ENCODE measurements at regions not wholly inside any gene's neighbourhood (a gene's known extent, or its start where the extent isn't known, plus 50 kb on each side); places are given as distances from the start of the nearest gene placed in this dataset.

GRCh38 chr2:42871372-42871771 lies 79.0 kb upstream of the HAAO start:
- no peaks in the 10 kb centered on the region for H4K20me1 ChIP-seq (replicated peaks; ENCODE audit: insufficient read depth)
- H3K27me3 ChIP-seq (ENCODE audit: insufficient read depth), result no peaks in the 10 kb centered on the region
- no peak overlapping the region for H3K4me2 ChIP-seq
- Mint-ChIP-seq H3K36me3 (ENCODE audit: low read depth) (peaks cover 10% of the 10 kb centered on the region; the same call in 1 of the 3 replicates), H3K27me3 (ENCODE audit: insufficient read depth, low read depth, poor library complexity) (peaks cover 2% of the 10 kb centered on the region), H3K9me3 (peaks cover 13% of the 10 kb centered on the region; the same call in 2 of the 3 replicates), H3K4me3 (no peak overlapping the region), H3K4me1 (no peaks in the 10 kb centered on the region), H3K27ac (no peak overlapping the region)
- H3F3A ChIP-seq (replicated peaks; ENCODE audit: low read depth), result no peaks in the 10 kb centered on the region
- ATAC-seq, result no peak
- no peak overlapping the region for H3K4me3 ChIP-seq
- DNase-seq (ENCODE audit: low spot score), result no peak
- H3K4me1 ChIP-seq (ENCODE audit: insufficient read depth), result no peaks in the 10 kb centered on the region
- no peak overlapping the region for H3K27ac ChIP-seq (ENCODE audit: low read depth)
- no peaks in the 10 kb centered on the region for H3K9me2 ChIP-seq (ENCODE audit: insufficient read depth)
- no peak overlapping the region for H2AFZ ChIP-seq
- TF ChIP-seq CREB1 (CRISPR knock-in tag; IDR thresholded peaks at IDR 0.05; ENCODE audit: low read depth), result no peak
- TF ChIP-seq NANOG (IDR thresholded peaks at IDR 0.05; ENCODE audit: borderline replicate concordance), result no peak
- no peak for TF ChIP-seq ZNF331 (CRISPR knock-in tag; IDR thresholded peaks at IDR 0.05; ENCODE audit: low read depth)
- no peak for TF ChIP-seq STAT1 (IDR thresholded peaks at IDR 0.05; ENCODE audit: unreplicated experiment)
- TF ChIP-seq POLR2AphosphoS5 (IDR thresholded peaks at IDR 0.05; ENCODE audit: low read depth), result no peak
- TF ChIP-seq EZH2phosphoT487 (IDR thresholded peaks at IDR 0.05; ENCODE audit: unreplicated experiment), result no peak
- no peak for TF ChIP-seq REST (IDR thresholded peaks at IDR 0.05; ENCODE audit: unreplicated experiment)
- TF ChIP-seq CTCF (conservative IDR thresholded peaks at IDR 0.05; ENCODE audit: low read depth in 2 of 2), result no peak
- TF ChIP-seq JUNB (IDR thresholded peaks at IDR 0.05; ENCODE audit: unreplicated experiment), result no peak
- TF ChIP-seq ZNF114 (CRISPR knock-in tag; IDR thresholded peaks at IDR 0.05), result no peak
- TF ChIP-seq EZH2 (IDR thresholded peaks at IDR 0.05; ENCODE audit: low read depth, unreplicated experiment), result no peak
- TF ChIP-seq ZNF462 (CRISPR knock-in tag; IDR thresholded peaks at IDR 0.05), result no peak
- TF ChIP-seq ETS1 (IDR thresholded peaks at IDR 0.05), result no peak
- no peaks in the 10 kb centered on the region for H3K79me2 ChIP-seq (replicated peaks; ENCODE audit: insufficient read depth)
- H3K36me3 ChIP-seq (ENCODE audit: insufficient read depth), result no peaks in the 10 kb centered on the region

Data from GM23338 (cell line).